Hematopoietic multipotent progenitor cell treated with erythropoietin and hydrocortisone succinate and interleukin-3 and kit ligand, for 6 days (in vitro differentiated cells): ENCODE measurements at regions not wholly inside any gene's neighbourhood (a gene's known extent, or its start where the extent isn't known, plus 50 kb on each side); places are given as distances from the start of the nearest gene placed in this dataset.
"Not testable (repeated sequence)": the region's sequence is repeated elsewhere in the genome, so short reads cannot be mapped to it uniquely, and the experiment has no call there.

Source experiments
- DNase-seq: peaks from one replicate; pipeline ENCODE4 v3.0.0-alpha.2; 2015

DNA sequence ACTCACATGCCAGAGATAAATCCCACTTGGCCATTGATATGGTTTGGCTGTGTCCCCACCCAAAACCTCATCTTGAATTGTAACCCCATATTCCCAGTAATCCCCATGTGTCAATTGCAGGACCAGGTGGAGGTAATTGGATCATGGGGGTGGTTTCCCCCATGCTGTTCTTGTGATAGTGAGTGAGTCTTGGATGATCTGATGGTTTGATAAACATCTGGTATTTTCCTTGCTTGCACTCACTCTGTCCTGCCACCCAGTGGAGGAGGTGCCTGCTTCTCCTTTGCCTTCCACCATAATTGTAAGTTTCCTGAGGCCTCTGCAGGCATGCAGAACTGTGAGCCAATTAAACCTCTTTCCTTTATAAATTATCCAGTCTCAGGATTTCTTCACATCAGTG is 50.4 kb upstream of the B3GAT2 start:
- not testable (repeated sequence) for DNase-seq

DNA sequence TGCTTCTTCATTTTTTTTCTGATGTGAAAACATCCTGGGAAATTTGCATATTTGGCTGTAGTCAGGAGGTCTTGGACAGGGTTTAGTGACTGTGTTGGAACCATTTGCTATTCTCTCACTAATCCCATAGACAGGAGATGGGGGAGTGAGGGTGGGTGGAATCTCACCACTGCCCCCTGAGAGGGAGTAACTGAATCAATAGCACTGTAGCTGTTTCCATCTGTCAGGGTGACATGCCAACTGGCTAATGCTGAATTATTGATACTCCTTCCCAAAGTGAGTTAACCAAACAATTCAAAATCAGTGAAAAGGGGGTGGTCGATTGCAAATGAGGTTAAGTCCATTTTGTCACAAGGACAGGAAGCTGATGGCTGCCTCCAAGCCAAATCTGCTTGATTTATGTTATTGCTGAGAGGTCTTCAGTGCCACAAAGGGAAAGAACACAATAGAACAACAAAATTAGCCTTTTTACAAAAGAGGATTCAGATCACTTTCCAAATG is 55.1 kb upstream of the B3GAT2 start:
- DNase-seq: no peak

GRCh38 chr6:71012866-71013469 is 56.1 kb upstream of the B3GAT2 start:
- DNase-seq: peak; percentile 78

DNA sequence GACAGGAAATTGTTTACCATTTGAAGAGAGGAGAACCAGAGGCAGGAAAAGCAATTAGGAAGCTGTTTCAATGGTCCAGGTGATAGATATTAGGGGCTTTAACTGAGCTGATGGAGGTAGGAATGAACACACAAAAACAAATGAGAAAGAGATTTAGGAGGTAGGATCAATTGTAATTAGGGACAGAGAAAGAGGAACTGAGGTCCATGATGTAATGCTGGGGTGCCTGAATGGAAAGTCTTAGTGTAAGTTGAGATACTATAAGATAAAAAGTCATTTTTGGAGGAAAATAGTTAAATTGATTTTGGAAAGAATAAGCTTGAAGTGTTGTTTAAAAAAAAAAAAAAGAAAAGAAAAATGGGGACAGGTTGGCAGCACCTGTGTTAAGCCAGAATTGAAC is 58.5 kb upstream of the B3GAT2 start:
- DNase-seq: no peak

DNA sequence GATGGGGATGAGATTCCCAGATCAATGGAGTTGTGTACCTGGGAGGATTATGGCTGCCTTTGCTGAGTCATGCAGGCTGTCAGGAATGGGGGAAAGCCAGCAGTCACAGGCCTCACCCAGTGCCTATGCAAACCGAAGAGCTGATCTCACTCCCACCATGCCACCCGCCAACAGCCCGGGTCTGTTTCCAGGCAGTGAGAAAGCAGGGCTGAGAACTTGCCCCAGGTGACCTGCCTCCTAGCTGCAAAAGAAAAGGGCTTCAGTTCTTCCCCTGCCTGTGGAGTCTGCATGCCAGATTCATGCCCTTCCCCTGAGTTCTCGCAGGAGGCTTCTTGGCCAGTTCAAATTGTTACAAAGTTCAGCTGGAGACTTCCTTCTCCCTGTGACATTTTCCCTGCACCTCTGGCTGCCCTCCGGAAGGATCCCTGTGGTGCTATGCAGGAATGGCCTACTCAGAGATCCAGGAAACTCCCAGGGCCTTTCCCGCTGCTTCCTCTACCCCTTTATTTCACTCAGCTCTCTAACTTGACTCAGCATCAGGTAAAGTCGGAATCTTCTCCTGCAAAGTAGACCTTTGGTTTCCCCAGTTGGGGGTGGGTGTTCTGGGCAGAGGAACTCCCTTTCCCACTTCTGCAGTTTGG is 71.5 kb upstream of the B3GAT2 start:
- no peak for DNase-seq

DNA sequence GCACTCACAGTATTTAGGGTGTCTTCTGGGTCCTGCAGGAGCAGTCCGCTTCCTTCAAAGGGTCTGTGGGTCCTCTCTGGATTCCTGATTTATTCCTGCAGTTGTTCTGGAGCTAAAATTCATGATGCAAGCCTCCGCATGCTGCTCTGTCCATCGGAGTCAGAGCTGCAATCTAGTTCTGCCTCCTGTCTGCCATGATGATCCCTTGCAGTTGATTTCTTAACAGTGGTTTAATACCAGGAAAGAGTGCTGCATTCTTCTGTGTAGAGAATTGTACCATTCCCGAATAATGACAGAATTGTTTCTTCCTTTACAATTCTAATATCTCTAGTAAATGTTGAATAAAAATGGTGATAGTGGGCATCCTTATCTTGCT is 72.0 kb upstream of the B3GAT2 start:
- DNase-seq: no peak

DNA sequence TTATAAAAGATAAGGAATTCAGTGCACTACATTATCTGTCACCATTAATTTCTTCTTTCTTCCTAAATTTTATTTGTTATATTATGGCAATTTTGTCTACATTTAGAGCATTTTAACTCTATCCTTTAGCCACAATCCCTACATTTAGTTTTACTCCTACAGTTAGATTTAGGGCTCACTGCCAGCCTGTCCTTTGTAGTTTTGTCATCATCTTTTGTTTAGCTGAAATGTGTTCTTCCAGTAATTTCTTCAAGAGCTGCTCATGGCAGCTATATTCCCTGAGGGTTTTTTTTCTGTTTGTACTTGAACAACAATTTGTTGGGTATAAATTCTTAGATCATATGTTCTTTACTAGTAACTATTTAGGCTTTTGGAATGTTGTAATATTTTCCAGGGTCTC is 72.7 kb upstream of the B3GAT2 start:
- DNase-seq: no peak

GRCh38 chr6:71031912-71032311 is 75.1 kb upstream of the B3GAT2 start:
- no peak for DNase-seq

GRCh38 chr6:71033171-71033570 is 76.3 kb upstream of the B3GAT2 start:
- no peak for DNase-seq

DNA sequence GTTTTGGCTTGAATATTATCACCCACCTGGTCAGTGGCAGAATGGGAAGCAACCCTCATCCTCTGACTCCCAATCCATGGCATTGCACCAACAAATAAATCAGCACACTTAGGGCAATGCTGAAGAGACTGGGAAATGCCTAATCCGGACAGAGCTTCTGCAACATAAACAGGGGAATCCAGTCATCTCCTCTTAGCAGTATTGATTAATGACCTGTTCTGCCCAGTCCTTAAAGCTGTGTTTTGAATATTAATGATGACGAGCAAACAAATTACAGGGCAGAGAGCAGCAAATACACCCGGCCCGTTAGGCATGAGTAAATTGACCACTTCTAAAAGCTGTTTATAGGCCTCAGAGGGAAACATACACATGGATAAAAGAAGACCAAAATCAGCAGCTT is 77.0 kb upstream of the B3GAT2 start:
- no peak for DNase-seq

- DNase-seq: no peak
These were observed 77.9 kb upstream of the B3GAT2 start for GRCh38 chr6:71034563-71035345.

DNA sequence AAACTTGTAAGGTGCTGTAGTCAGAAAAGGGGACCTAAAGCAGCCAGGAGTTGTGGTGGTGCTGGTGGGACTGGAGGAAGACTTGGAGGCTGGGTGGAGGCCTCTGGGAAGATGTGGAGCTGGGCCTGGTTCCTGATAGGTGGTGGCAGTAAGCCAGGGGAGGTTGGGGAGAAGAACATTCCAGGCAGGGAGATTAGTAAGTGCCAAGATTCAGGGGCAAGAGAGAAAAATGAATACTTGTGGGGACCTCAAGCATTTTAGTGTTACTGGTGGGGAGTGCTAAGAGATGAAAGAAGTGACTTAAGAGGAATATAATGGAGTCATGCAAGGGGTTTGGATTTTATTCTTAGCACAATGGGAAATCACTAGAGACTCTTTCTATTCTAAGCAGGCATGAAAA is 79.0 kb upstream of the B3GAT2 start:
- DNase-seq: no peak

- DNase-seq: no peak
These were observed 82.0 kb upstream of the B3GAT2 start for GRCh38 chr6:71038711-71039344.

- DNase-seq: no peak
These were observed 83.2 kb upstream of the B3GAT2 start for GRCh38 chr6:71040043-71040442.

- no peak for DNase-seq
These were observed 84.0 kb upstream of the B3GAT2 start for GRCh38 chr6:71040841-71041240.

DNA sequence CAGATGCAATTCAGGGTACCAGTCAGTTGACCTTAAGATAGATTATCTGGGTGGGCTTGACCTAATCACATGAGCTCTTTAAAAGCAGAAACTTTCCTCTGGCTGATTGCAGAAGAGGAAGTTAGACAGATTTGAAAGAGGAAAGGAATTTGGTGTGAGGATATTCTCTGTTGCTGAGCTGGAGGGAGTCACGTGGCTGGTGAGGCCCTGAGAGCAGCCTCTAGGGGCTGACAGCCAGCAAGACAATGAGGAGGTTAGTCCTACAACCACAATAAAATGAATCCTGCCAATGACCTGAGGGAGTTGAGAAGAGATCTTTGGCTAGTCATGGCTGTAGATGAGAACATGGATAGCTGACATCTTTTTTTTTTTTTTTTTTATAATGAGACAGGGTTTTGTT is 87.0 kb upstream of the B3GAT2 start:
- DNase-seq: peak; percentile 5

DNA sequence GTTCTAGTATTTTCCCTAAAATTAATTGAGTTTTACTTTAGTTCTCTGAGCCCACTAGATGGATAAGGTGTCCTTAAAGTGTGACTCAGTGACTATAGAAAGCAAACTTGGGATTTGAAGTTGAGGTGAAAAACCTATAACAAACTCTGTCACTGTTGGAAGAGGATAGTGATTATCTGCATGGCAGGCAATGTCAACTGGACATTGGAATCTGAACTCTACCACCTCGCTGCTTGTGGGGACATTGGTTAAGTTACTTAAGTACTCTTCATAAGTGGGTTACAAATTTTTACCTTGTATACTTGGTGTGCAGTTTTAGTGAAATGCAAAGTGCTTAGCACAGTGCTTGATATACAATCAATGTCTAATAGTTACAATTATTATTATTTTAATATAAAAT is 87.9 kb upstream of the B3GAT2 start:
- DNase-seq: no peak

DNA sequence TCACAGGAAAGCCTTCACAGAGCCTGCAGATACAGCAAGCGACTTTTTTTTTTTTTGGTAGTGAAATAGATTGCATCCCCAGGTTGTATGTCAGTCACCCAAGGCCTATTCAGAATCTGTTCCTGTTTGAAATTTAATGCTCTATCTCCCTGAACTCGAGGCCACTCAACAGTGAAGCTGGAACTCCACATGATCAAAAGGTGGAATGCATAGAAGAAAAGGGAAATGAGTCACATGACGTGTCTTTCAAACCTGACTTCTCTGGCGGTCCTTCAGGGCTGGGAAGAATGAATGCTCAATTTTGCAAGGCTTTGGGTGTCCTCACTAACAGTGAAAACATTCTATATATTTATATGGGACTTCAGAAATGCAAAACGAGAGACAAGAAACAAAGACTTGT is 88.4 kb upstream of the B3GAT2 start:
- no peak for DNase-seq

GRCh38 chr6:71047417-71047816 is 90.6 kb upstream of the B3GAT2 start:
- DNase-seq: no peak

DNA sequence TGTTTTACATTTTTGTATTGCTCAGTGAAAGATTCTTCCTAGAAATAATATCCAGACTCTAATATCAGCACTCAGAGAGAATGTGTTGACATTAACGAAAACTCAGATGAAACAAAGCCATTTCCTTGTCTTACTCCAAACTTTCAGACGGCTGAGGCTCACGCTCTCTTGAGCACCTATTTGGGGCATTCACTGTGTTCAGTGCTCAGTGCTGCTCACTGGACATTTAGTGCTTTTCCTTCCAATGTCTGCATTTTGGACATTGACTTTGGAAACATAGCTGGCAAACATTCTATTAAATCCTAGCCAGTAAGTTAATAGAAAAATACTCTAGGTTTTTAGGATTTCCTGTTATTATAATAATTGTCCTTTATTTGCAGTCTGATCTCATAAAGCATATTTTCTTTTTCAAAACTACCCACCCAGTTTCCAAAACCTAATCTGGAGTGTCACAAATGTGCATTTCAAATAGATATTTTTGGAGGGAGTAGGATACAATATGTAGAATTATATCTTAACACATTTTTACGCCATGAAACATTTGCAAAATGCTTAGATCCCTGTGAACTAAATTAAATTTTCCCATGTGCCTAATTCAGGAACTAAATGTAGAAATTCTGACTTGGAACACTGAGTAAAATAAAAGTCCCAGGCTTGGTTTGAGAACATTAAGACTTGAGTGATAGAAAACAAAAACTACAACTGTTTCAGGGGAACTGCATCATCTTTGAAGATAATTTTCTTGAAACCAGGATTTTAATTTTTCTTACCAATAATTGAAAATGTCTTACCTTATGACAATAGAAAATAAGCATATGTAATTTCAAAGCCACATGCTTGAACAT is 91.7 kb upstream of the B3GAT2 start:
- no peak for DNase-seq

DNA sequence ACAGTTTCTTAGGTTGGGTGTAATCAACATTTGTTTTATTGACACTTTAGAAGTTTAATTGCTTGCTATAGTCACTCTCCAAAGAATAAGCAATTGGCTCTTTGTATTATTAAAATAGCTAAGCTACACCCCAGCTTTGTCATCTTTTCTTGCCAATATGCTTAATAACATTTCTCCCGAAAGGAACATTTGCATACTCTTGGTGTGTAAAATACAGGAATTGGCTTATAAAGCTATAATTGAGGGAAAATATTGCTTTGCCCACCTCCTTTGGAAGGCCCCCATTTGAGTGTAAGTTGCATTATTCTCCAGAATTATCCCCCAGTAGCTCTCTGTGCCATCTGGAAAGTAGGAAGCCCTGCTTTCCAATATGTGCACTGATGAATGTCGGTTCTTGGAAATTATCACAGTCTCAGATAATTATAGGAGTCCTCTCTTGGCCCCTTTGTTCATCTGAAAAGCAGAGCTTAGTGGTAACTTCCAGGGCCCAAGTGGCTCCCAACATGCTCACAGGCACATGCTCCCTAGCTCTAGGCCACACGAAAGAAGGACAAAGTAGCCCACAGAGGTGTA is 92.4 kb upstream of the B3GAT2 start:
- DNase-seq: no peak

DNA sequence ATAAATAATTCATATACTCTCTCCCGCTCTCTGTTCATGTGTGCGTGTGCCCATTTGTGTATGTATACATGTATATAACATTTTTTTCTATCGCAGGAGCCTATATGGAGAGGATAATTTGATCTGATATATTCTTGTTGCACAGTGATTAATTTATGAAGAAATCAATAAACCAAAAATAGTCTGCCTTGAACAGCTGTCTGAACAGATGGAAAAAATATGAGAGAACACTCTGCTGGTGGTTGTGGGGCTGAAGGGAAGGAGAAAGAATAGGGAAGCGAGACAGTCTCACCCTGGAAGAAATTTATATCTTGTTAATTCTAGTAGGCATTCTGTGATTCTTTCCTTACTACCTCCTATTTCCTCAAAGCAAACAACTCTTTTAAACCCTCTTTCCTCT is 96.6 kb upstream of the B3GAT2 start:
- no peak for DNase-seq
